GM18502 (cell line): ENCODE measurements at regions not wholly inside any gene's neighbourhood (a gene's known extent, or its start where the extent isn't known, plus 50 kb on each side); places are given as distances from the start of the nearest gene placed in this dataset.

ENCODE experiments used
- ATAC-seq: cut with Tn5 transposase; IDR thresholded peaks from one replicate; pipeline ENCODE4 v1.9.1; 2021; ENCODE audit warnings: mild to moderate bottlenecking; ENCODE audit not compliant: unreplicated experiment, poor library complexity

- no peak for ATAC-seq
Measured at GRCh38 chr17:52212851-52213250, 54.3 kb upstream of the CA10 start.

DNA sequence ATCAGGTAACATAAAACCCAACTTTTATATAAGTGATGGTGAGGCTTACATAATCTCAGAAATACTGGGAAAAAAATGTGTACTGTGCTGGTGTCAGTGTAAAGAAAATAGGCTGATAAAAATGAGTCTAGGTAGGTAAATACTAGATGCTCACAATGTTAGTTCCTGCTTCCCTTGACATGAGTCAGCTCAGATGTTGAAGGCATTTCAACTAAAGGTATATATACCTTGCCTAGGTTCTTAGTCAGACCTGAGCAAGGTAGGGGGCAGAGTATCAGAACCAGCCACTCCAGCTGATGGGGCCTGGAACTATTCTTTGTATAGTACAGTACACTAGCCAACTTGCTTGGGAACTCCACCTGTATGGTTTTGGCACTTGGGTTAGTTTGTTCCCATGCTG lies 51.0 kb upstream of the CA10 start:
- no peak for ATAC-seq
